ENCODE measurements at regions not wholly inside any gene's neighbourhood (a gene's known extent, or its start where the extent isn't known, plus 50 kb on each side); places are given as distances from the start of the nearest gene placed in this dataset.

GRCh38 chr16:65787921-65788320, 578.6 kb upstream of the CDH5 start:
- POLR2A ChIA-PET = no interaction called here
- ATAC-seq (no peak), FAIRE-seq (no peak)

More at GRCh38 chr16:65787921-65788320, 578.6 kb upstream of the CDH5 start:
- Histone ChIP-seq H3K9ac (ENCODE audit: insufficient read depth, low read depth, low read length) (no peak overlapping the region), H3K27me3 (ENCODE audit: control insufficient read depth in 1 of 2, insufficient read depth in 2 of 2, low read length in 2 of 2) (no peaks in the 10 kb centered on the region), H3K4me2 (ENCODE audit: low read depth, low read length) (no peak overlapping the region), H3K9me3 (ENCODE audit: low read length) (no peaks in the 10 kb centered on the region), H3K27ac (ENCODE audit: extremely low read length, insufficient read depth, low read length) (no peak overlapping the region), H3K36me3 (replicated peaks in 1 of 2; ENCODE audit: control insufficient read depth in 1 of 2, insufficient read depth in 2 of 2, low read length in 2 of 2) (no peaks in the 10 kb centered on the region), H2AFZ (ENCODE audit: low read length) (no peak overlapping the region), H3K79me2 (ENCODE audit: insufficient read depth, low read length) (no peaks in the 10 kb centered on the region), H4K20me1 (ENCODE audit: insufficient read depth, low read length) (no peaks in the 10 kb centered on the region), H3K4me3 (replicated peaks in 1 of 3; ENCODE audit: insufficient read depth in 1 of 3, low read depth in 2 of 3, low read length in 3 of 3) (no peak overlapping the region), H3K4me1 (ENCODE audit: insufficient read depth, low read length) (no peaks in the 10 kb centered on the region)
- BruUV-seq (replicated peaks) = no TSS peak
- CTCF ChIA-PET (ENCODE audit: low intra/inter-chr PET ratio, low total read pairs) = no interaction called here
- 31% methylated on average over 11 of the region's 11 CpGs for WGBS (ENCODE audit: low lambda C conversion rate)
- intact Hi-C loops (cut with micrococcal nuclease; ENCODE audit: unreplicated experiment) = no loop called here
- DNase-seq (ENCODE audit: low spot score) = no peak
- in situ Hi-C loops (cut with HindIII; ENCODE audit: extremely low pct_ligation_motif_present, low pct_unique_long_range_greater_than_20kb) = no loop called here
- no peak for TF ChIP-seq FOXP4 (CRISPR knock-in tag; IDR thresholded peaks at IDR 0.05)
- TF ChIP-seq THRA (CRISPR knock-in tag; IDR thresholded peaks at IDR 0.05; ENCODE audit: borderline replicate concordance) = no peak
- no peak for TF ChIP-seq HMG20B (CRISPR knock-in tag; conservative IDR thresholded peaks at IDR 0.05)
- no peak for TF ChIP-seq SRSF4 (IDR thresholded peaks at IDR 0.05; ENCODE audit: low read depth, low read length, poor library complexity, severe bottlenecking)
- no peak for TF ChIP-seq MED8 (CRISPR knock-in tag; IDR thresholded peaks at IDR 0.05; ENCODE audit: insufficient replicate concordance)
- no peak for TF ChIP-seq CERS6 (CRISPR knock-in tag; IDR thresholded peaks at IDR 0.05)
- TF ChIP-seq ZNF672 (CRISPR knock-in tag; IDR thresholded peaks at IDR 0.05) = no peak
- no peak for TF ChIP-seq ZNF710 (CRISPR knock-in tag; IDR thresholded peaks at IDR 0.05; ENCODE audit: borderline replicate concordance)
- no peak for TF ChIP-seq SUZ12 (IDR thresholded peaks at IDR 0.05; ENCODE audit: low read depth, low read length)
- no peak for TF ChIP-seq U2AF1 (optimal IDR thresholded peaks at IDR 0.05; ENCODE audit: low read depth, low read length)
- no peak for TF ChIP-seq NR2F1 (CRISPR knock-in tag; IDR thresholded peaks at IDR 0.05)
- TF ChIP-seq HOXA3 (CRISPR knock-in tag; IDR thresholded peaks at IDR 0.05) = no peak
- TF ChIP-seq ZBTB2 (CRISPR knock-in tag; IDR thresholded peaks at IDR 0.05; ENCODE audit: low read depth) = no peak
- no peak for TF ChIP-seq ZBTB7B (CRISPR knock-in tag; IDR thresholded peaks at IDR 0.05)
- TF ChIP-seq NBN (conservative IDR thresholded peaks at IDR 0.05) = no peak
